ENCODE measurements at regions not wholly inside any gene's neighbourhood (a gene's known extent, or its start where the extent isn't known, plus 50 kb on each side); places are given as distances from the start of the nearest gene placed in this dataset.

- DNase-seq (ENCODE audit: low read depth), result no peak
Measured at GRCh38 chr2:128554151-128554769, 235.6 kb upstream of the HS6ST1 start.

GRCh38 chr2:128555433-128555832 is 236.8 kb upstream of the HS6ST1 start:
- DNase-seq (ENCODE audit: low read depth), result no peak

- DNase-seq (ENCODE audit: low read depth), result no peak
Measured at GRCh38 chr2:128556089-128556488, 237.4 kb upstream of the HS6ST1 start.

GRCh38 chr2:128556633-128557032 is 238.0 kb upstream of the HS6ST1 start:
- no peak for DNase-seq (ENCODE audit: low read depth)

GRCh38 chr2:128557069-128557468 is 238.4 kb upstream of the HS6ST1 start:
- no peak for DNase-seq (ENCODE audit: low read depth)

- no peak for DNase-seq (ENCODE audit: low read depth)
Measured at GRCh38 chr2:128557831-128558241, 239.2 kb upstream of the HS6ST1 start.

GRCh38 chr2:128558441-128558840 is 239.8 kb upstream of the HS6ST1 start:
- no peak for DNase-seq (ENCODE audit: low read depth)

- no peak for DNase-seq (ENCODE audit: low read depth)
Measured at GRCh38 chr2:128558895-128559532, 240.3 kb upstream of the HS6ST1 start.

- no peak for DNase-seq (ENCODE audit: low read depth)
Measured at GRCh38 chr2:128559533-128560515, 241.2 kb upstream of the HS6ST1 start.

GRCh38 chr2:128560718-128561117 is 242.1 kb upstream of the HS6ST1 start:
- no peak for DNase-seq (ENCODE audit: low read depth)

- no peak for DNase-seq (ENCODE audit: low read depth)
Measured at GRCh38 chr2:128562471-128563347, 244.0 kb upstream of the HS6ST1 start.

GRCh38 chr2:128563348-128563687 is 244.7 kb upstream of the HS6ST1 start:
- no peak for DNase-seq (ENCODE audit: low read depth)

GRCh38 chr2:128564131-128564530 is 245.5 kb upstream of the HS6ST1 start:
- no peak for DNase-seq (ENCODE audit: low read depth)

GRCh38 chr2:128564551-128564950 is 245.9 kb upstream of the HS6ST1 start:
- no peak for DNase-seq (ENCODE audit: low read depth)

- no peak for DNase-seq (ENCODE audit: low read depth)
Measured at GRCh38 chr2:128565441-128565840, 246.8 kb upstream of the HS6ST1 start.

- DNase-seq (ENCODE audit: low read depth), result no peak
Measured at GRCh38 chr2:128566671-128567070, 248.0 kb upstream of the HS6ST1 start.

GRCh38 chr2:128568106-128568505 is 249.4 kb upstream of the HS6ST1 start:
- DNase-seq (ENCODE audit: low read depth), result no peak

GRCh38 chr2:128573116-128573515 is 254.4 kb upstream of the HS6ST1 start:
- DNase-seq (ENCODE audit: low read depth), result no peak

GRCh38 chr2:128573531-128573930 is 254.9 kb upstream of the HS6ST1 start:
- DNase-seq (ENCODE audit: low read depth), result no peak

GRCh38 chr2:128577141-128577930 is 258.7 kb upstream of the HS6ST1 start:
- no peak for DNase-seq (ENCODE audit: low read depth)
